ENCODE measurements at regions not wholly inside any gene's neighbourhood (a gene's known extent, or its start where the extent isn't known, plus 50 kb on each side); places are given as distances from the start of the nearest gene placed in this dataset.

DNA sequence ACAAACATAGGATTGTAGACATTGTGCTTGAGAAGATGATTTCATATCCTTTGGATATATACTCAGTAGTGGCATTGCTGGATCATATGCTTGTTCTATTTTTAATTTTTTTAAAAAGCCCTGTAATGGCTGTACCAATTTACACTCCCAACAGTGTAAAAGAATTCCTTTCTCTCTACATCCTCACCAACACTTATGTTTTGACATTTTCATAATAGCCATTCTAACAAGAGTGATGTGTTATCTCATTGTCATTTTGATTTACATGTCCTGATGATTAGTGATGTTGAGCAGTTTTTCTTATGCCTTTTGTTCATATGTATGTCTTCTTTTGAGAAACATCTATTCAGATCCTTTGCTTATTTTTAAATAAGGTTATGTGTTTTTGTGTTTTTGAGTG is 1039.2 kb upstream of the GOT2 start:
- no peaks in the 10 kb centered on the region for H3K79me2 ChIP-seq (ENCODE audit: insufficient read depth)
- H3K4me1 ChIP-seq (ENCODE audit: control insufficient read depth in 1 of 2, insufficient read depth in 2 of 2, low read depth in 1 of 2, low read length in 1 of 2) = no peaks in the 10 kb centered on the region
- H3K36me3 ChIP-seq (replicated peaks in 1 of 2; ENCODE audit: control insufficient read depth in 1 of 2, insufficient read depth in 2 of 2, low read length in 1 of 2) = no peaks in the 10 kb centered on the region
- no peaks in the 10 kb centered on the region for H3K27me3 ChIP-seq (ENCODE audit: insufficient read depth)
- no peaks in the 10 kb centered on the region for H3K9me2 ChIP-seq
- POLR2A ChIA-PET = no interaction called here
- CTCF ChIA-PET = no interaction called here
- no peak overlapping the region for H2AFZ ChIP-seq (ENCODE audit: low read depth)
- TF ChIP-seq EP300 (IDR thresholded peaks at IDR 0.05; ENCODE audit: borderline replicate concordance in 1 of 2, low read depth in 1 of 2, low read length in 1 of 2) = no peak
- TF ChIP-seq, protein P1, sequence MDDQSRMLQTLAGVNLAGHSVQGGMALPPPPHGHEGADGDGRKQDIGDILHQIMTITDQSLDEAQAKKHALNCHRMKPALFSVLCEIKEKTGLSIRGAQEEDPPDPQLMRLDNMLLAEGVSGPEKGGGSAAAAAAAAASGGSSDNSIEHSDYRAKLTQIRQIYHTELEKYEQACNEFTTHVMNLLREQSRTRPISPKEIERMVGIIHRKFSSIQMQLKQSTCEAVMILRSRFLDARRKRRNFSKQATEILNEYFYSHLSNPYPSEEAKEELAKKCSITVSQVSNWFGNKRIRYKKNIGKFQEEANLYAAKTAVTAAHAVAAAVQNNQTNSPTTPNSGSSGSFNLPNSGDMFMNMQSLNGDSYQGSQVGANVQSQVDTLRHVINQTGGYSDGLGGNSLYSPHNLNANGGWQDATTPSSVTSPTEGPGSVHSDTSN (IDR thresholded peaks at IDR 0.05) = no peak
- TF ChIP-seq, protein P2, sequence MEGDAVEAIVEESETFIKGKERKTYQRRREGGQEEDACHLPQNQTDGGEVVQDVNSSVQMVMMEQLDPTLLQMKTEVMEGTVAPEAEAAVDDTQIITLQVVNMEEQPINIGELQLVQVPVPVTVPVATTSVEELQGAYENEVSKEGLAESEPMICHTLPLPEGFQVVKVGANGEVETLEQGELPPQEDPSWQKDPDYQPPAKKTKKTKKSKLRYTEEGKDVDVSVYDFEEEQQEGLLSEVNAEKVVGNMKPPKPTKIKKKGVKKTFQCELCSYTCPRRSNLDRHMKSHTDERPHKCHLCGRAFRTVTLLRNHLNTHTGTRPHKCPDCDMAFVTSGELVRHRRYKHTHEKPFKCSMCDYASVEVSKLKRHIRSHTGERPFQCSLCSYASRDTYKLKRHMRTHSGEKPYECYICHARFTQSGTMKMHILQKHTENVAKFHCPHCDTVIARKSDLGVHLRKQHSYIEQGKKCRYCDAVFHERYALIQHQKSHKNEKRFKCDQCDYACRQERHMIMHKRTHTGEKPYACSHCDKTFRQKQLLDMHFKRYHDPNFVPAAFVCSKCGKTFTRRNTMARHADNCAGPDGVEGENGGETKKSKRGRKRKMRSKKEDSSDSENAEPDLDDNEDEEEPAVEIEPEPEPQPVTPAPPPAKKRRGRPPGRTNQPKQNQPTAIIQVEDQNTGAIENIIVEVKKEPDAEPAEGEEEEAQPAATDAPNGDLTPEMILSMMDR (IDR thresholded peaks at IDR 0.05) = no peak
- no peak for TF ChIP-seq YY1 (IDR thresholded peaks at IDR 0.05; ENCODE audit: low read depth)
- TF ChIP-seq NRF1 (IDR thresholded peaks at IDR 0.05; ENCODE audit: low read depth, low read length) = no peak
- no peak for TF ChIP-seq ELF1 (IDR thresholded peaks at IDR 0.05)
- TF ChIP-seq FOXJ3 (CRISPR knock-in tag; IDR thresholded peaks at IDR 0.05) = no peak
- no peak for TF ChIP-seq SMC3 (IDR thresholded peaks at IDR 0.05; ENCODE audit: low read depth, low read length)
- TF ChIP-seq POLR2AphosphoS5 (IDR thresholded peaks at IDR 0.05; ENCODE audit: low read depth, low read length) = no peak
- TF ChIP-seq RAD21 (IDR thresholded peaks at IDR 0.05; ENCODE audit: low read length) = no peak
- no peak for TF ChIP-seq SIN3A (IDR thresholded peaks at IDR 0.05; ENCODE audit: borderline replicate concordance, low read depth, low read length)
- TF ChIP-seq, protein P3, sequence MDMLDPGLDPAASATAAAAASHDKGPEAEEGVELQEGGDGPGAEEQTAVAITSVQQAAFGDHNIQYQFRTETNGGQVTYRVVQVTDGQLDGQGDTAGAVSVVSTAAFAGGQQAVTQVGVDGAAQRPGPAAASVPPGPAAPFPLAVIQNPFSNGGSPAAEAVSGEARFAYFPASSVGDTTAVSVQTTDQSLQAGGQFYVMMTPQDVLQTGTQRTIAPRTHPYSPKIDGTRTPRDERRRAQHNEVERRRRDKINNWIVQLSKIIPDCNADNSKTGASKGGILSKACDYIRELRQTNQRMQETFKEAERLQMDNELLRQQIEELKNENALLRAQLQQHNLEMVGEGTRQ (IDR thresholded peaks at IDR 0.05; ENCODE audit: borderline replicate concordance, low read depth, low read length) = no peak
- TF ChIP-seq TCF12 (IDR thresholded peaks at IDR 0.05) = no peak
- no peak overlapping the region for H3K27ac ChIP-seq (ENCODE audit: low read depth in 2 of 2, low read length in 1 of 2)
- no peaks in the 10 kb centered on the region for H3F3A ChIP-seq (replicated peaks; ENCODE audit: insufficient read depth)
- H4K20me1 ChIP-seq (ENCODE audit: insufficient read depth) = no peaks in the 10 kb centered on the region
- no peak overlapping the region for H3K4me3 ChIP-seq (ENCODE audit: low read depth in 2 of 2, low read length in 1 of 2)
- no peak overlapping the region for H3K9ac ChIP-seq
- no peak overlapping the region for H3K4me2 ChIP-seq
- DNase-seq = no peak
- no peaks in the 10 kb centered on the region for H3K9me3 ChIP-seq

GRCh38 chr16:59759296-59759695 is 1025.2 kb upstream of the GOT2 start:
- H3F3A ChIP-seq (replicated peaks; ENCODE audit: insufficient read depth) = no peaks in the 10 kb centered on the region
- H3K9ac ChIP-seq = no peak overlapping the region
- no peaks in the 10 kb centered on the region for H4K20me1 ChIP-seq (ENCODE audit: insufficient read depth)
- H2AFZ ChIP-seq (ENCODE audit: low read depth) = no peak overlapping the region
- ChIA-PET POLR2A (no interaction called here), CTCF (no interaction called here)
- no peak overlapping the region for H3K27ac ChIP-seq (ENCODE audit: low read depth in 2 of 2, low read length in 1 of 2)
- no peaks in the 10 kb centered on the region for H3K79me2 ChIP-seq (ENCODE audit: insufficient read depth)
- DNase-seq = no peak
- no peak overlapping the region for H3K4me2 ChIP-seq
- H3K36me3 ChIP-seq (replicated peaks in 1 of 2; ENCODE audit: control insufficient read depth in 1 of 2, insufficient read depth in 2 of 2, low read length in 1 of 2) = no peaks in the 10 kb centered on the region
- no peaks in the 10 kb centered on the region for H3K9me3 ChIP-seq
- WGBS (ENCODE audit: low lambda C conversion rate) = 25% methylated on average over 3 of the region's 3 CpGs
- H3K9me2 ChIP-seq = no peaks in the 10 kb centered on the region
- no peaks in the 10 kb centered on the region for H3K4me1 ChIP-seq (ENCODE audit: control insufficient read depth in 1 of 2, insufficient read depth in 2 of 2, low read depth in 1 of 2, low read length in 1 of 2)
- no peak overlapping the region for H3K4me3 ChIP-seq (ENCODE audit: low read depth in 2 of 2, low read length in 1 of 2)
- no peaks in the 10 kb centered on the region for H3K27me3 ChIP-seq (ENCODE audit: insufficient read depth)
- no peak for TF ChIP-seq SIN3A (IDR thresholded peaks at IDR 0.05; ENCODE audit: borderline replicate concordance, low read depth, low read length)
- no peak for TF ChIP-seq NFIC (IDR thresholded peaks at IDR 0.05; ENCODE audit: borderline replicate concordance)
- no peak for TF ChIP-seq ZBTB33 (IDR thresholded peaks at IDR 0.05; ENCODE audit: borderline replicate concordance, low read depth)
- TF ChIP-seq MXI1 (IDR thresholded peaks at IDR 0.05; ENCODE audit: low read depth, low read length) = no peak
- no peak for TF ChIP-seq TEAD4 (IDR thresholded peaks at IDR 0.05; ENCODE audit: borderline replicate concordance, insufficient read depth)
- no peak for TF ChIP-seq ELF1 (IDR thresholded peaks at IDR 0.05)
- TF ChIP-seq YY1 (IDR thresholded peaks at IDR 0.05; ENCODE audit: low read depth) = no peak
- no peak for TF ChIP-seq SMC3 (IDR thresholded peaks at IDR 0.05; ENCODE audit: low read depth, low read length)
- TF ChIP-seq NRF1 (IDR thresholded peaks at IDR 0.05; ENCODE audit: low read depth, low read length) = no peak
- TF ChIP-seq EZH2phosphoT487 (IDR thresholded peaks at IDR 0.05; ENCODE audit: borderline replicate concordance, low read depth) = no peak
- no peak for TF ChIP-seq POLR2AphosphoS5 (IDR thresholded peaks at IDR 0.05; ENCODE audit: low read depth, low read length)
- TF ChIP-seq JUND (IDR thresholded peaks at IDR 0.05) = no peak
- no peak for TF ChIP-seq RXRA (IDR thresholded peaks at IDR 0.05; ENCODE audit: borderline replicate concordance, low read depth)
- TF ChIP-seq, protein P1 (IDR thresholded peaks at IDR 0.05) = no peak
- TF ChIP-seq GABPA (IDR thresholded peaks at IDR 0.05; ENCODE audit: low read depth) = no peak
- TF ChIP-seq FOXJ3 (CRISPR knock-in tag; IDR thresholded peaks at IDR 0.05) = no peak
- TF ChIP-seq RFX5 (IDR thresholded peaks at IDR 0.05; ENCODE audit: low read length) = no peak

All from SK-N-SH (cell line).